Activated B cell treated with CpG ODN at 0.5 μM for 24 hours (primary cell): ENCODE measurements at regions not wholly inside any gene's neighbourhood (a gene's known extent, or its start where the extent isn't known, plus 50 kb on each side); places are given as distances from the start of the nearest gene placed in this dataset.

ENCODE experiments used
- ATAC-seq: fragments of 200-7000 bp; cut with Tn5 transposase; one replicate; pipeline ENCODE4 v1.10.0; 2021; ENCODE audit warnings: low read depth, mild to moderate bottlenecking, moderate library complexity
- CTCF ChIA-PET: fragments of 350-600 bp; sonication (Branson Sonifier 250); formaldehyde crosslinking; loops from one replicate; lab custom pipeline; 2021; ENCODE audit warnings: antibody characterized with exemption; lab: Charles Lee
- POLR2A ChIA-PET: fragments of 350-600 bp; sonication (Branson Sonifier 250); formaldehyde crosslinking; loops from one replicate; lab custom pipeline; 2021; ENCODE audit warnings: antibody characterized with exemption; lab: Charles Lee
- DNase-seq: peaks from one replicate; pipeline ENCODE4 v3.0.0; 2022
- H3K27ac Mint-ChIP-seq: one replicate; pipeline ENCODE4 v1.8.0; 2020; ENCODE audit warnings: mixed read lengths
- H3K27me3 Mint-ChIP-seq: one replicate; pipeline ENCODE4 v1.8.0; 2021; ENCODE audit warnings: mixed read lengths
- H3K36me3 Mint-ChIP-seq: one replicate; pipeline ENCODE4 v1.8.0; 2021; ENCODE audit warnings: low read depth, mixed read lengths
- H3K4me1 Mint-ChIP-seq: one replicate; pipeline ENCODE4 v1.8.0; 2021; ENCODE audit warnings: mixed read lengths
- H3K4me3 Mint-ChIP-seq: one replicate; pipeline ENCODE4 v1.8.0; 2020; ENCODE audit warnings: mild to moderate bottlenecking, mixed read lengths
- H3K9me3 Mint-ChIP-seq: one replicate; pipeline ENCODE4 v1.8.0; 2020; ENCODE audit warnings: mixed read lengths
- intact Hi-C: fragments of 100-400 bp; cut with micrococcal nuclease; formaldehyde crosslinking; loops from one replicate; pipeline ENCODE4 v1.15.1; 2024
- TF ChIP-seq, protein P1 (sequence below): fragments of 200-600 bp; IDR thresholded peaks from one replicate; pipeline ENCODE4 v1.8.0; 2022; ENCODE audit warnings: antibody characterized with exemption, mild to moderate bottlenecking

DNA sequence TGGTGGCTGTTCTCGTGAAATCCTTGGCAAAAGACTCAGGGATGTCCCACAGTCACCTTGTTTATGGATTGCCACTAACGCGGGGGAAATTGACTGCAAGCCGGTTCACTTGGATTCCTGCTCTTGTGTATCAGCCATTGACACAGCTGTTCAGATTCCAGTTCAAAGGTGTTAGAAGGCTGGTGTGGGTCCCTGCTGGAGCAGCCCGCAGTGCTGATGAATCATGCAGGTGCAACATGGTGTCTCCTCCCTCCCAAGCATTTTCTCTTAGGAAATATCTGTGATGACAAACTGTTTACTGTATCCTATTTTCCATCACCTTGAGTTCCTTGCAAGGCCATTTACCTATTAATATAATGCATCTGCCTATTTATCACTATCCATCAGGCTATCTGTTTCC, 170.1 kb downstream of the GATA3 start:
- H3K9me3 Mint-ChIP-seq, result peaks cover 1% of the 10 kb centered on the region
- ChIA-PET POLR2A (no interaction called here), CTCF (no interaction called here)
- intact Hi-C loops, result no loop called here
- no peak for ATAC-seq
- no peaks in the 10 kb centered on the region for H3K36me3 Mint-ChIP-seq
- TF ChIP-seq, protein P1, sequence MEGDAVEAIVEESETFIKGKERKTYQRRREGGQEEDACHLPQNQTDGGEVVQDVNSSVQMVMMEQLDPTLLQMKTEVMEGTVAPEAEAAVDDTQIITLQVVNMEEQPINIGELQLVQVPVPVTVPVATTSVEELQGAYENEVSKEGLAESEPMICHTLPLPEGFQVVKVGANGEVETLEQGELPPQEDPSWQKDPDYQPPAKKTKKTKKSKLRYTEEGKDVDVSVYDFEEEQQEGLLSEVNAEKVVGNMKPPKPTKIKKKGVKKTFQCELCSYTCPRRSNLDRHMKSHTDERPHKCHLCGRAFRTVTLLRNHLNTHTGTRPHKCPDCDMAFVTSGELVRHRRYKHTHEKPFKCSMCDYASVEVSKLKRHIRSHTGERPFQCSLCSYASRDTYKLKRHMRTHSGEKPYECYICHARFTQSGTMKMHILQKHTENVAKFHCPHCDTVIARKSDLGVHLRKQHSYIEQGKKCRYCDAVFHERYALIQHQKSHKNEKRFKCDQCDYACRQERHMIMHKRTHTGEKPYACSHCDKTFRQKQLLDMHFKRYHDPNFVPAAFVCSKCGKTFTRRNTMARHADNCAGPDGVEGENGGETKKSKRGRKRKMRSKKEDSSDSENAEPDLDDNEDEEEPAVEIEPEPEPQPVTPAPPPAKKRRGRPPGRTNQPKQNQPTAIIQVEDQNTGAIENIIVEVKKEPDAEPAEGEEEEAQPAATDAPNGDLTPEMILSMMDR, result no peak
- DNase-seq, result no peak
- no peak overlapping the region for H3K27ac Mint-ChIP-seq
- no peak overlapping the region for H3K4me3 Mint-ChIP-seq
- no peaks in the 10 kb centered on the region for H3K27me3 Mint-ChIP-seq
- H3K4me1 Mint-ChIP-seq, result no peaks in the 10 kb centered on the region

DNA sequence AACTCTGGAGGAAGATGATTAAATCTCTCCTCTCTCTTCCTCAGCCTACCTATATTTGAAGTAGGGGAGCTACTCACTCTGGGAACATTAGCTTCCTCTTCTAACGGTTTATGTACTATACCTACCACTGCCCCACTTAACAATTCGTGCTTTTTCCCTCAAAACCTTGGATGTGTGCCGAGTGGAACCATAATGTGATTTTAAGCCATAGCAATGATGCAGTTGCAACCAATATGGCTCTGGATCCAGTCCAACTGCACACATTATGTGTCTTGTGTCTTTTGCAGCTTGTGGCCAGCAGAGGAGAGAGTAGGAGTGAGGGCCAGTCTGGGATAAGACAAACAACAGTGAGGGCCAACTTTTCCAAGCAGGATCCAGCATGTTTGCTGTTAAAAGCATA, 170.7 kb downstream of the GATA3 start:
- CTCF ChIA-PET, result no interaction called here
- Mint-ChIP-seq H3K27ac (no peak overlapping the region), H3K27me3 (no peaks in the 10 kb centered on the region), H3K4me3 (no peak overlapping the region), H3K36me3 (no peaks in the 10 kb centered on the region), H3K4me1 (no peaks in the 10 kb centered on the region), H3K9me3 (peaks cover 1% of the 10 kb centered on the region)
- no peak for ATAC-seq
- DNase-seq, result no peak
- intact Hi-C loops, result no loop called here
- TF ChIP-seq, protein P1, result no peak
- POLR2A ChIA-PET, result no interaction called here

DNA sequence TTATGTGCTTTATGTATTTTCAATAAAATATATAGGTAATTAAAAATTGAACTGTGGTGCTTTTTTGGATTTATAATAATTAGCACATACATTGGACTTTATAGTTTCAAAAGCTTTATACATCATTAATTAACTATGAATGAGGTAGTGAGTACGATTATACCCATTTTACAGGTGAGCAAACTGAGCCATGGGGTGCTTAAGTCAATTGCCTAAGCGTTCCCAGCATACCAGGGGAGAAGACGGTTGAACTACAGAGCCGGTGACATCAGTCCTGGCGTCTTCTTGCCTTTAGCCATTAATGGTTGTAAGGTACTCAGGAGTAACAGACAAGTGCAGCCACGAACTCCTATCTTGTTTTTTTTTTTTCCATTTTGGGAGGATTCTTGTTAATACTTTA, 172.8 kb downstream of the GATA3 start:
- CTCF ChIA-PET, result no interaction called here
- ATAC-seq, result no peak
- POLR2A ChIA-PET, result no interaction called here
- H3K36me3 Mint-ChIP-seq, result no peaks in the 10 kb centered on the region
- TF ChIP-seq, protein P1, result no peak
- H3K27ac Mint-ChIP-seq, result no peak overlapping the region
- intact Hi-C loops, result no loop called here
- no peaks in the 10 kb centered on the region for H3K9me3 Mint-ChIP-seq
- no peak for DNase-seq
- no peak overlapping the region for H3K4me3 Mint-ChIP-seq
- H3K4me1 Mint-ChIP-seq, result no peaks in the 10 kb centered on the region
- H3K27me3 Mint-ChIP-seq, result no peaks in the 10 kb centered on the region

DNA sequence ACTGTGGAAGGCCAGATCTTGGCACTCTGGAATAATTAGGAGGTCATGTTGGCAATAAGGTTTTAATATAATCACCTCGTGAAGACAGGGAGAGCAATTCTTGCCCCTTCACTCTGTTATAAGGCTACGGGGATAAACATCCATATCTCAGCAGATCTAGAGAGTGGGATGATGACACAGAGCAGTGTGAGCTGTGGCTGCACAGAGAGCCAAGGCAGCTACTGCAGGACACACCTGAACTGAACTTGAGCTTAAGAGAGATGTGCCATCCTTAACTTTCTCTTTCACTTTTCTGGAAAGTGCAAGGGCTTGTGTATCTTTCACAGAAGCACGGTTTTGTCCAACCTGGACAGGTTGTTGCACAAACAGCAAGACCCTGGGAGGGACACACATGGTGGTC, 174.7 kb downstream of the GATA3 start:
- Mint-ChIP-seq H3K36me3 (no peaks in the 10 kb centered on the region), H3K4me1 (no peaks in the 10 kb centered on the region), H3K27me3 (no peaks in the 10 kb centered on the region), H3K4me3 (no peak overlapping the region), H3K9me3 (no peaks in the 10 kb centered on the region), H3K27ac (no peak overlapping the region)
- ATAC-seq (no peak), DNase-seq (no peak)
- POLR2A ChIA-PET, result no interaction called here
- intact Hi-C loops, result no loop called here
- CTCF ChIA-PET, result no interaction called here
- TF ChIP-seq, protein P1, result no peak

DNA sequence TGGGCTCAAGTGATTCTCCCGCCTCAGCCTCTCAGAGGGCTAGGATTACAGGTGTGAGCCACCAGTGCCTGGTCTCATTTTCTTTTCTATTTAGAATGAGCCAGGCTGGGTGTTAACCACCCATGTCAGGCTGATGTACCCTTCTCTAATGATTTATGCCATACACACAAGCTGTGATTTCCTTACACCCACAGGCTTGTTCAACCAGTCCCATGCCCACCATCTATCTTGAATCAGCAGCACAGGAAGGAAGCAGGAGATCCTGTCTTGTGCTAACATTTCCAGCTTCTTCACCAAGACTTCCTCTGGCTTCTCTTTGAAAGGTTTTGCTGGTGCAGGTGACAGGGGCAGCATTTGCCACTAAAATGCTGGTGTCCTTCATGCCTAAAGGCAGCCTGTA, 176.4 kb downstream of the GATA3 start:
- Mint-ChIP-seq H3K9me3 (no peaks in the 10 kb centered on the region), H3K27me3 (no peaks in the 10 kb centered on the region), H3K4me1 (no peaks in the 10 kb centered on the region), H3K27ac (no peak overlapping the region), H3K4me3 (no peak overlapping the region), H3K36me3 (no peaks in the 10 kb centered on the region)
- DNase-seq (no peak), ATAC-seq (no peak)
- TF ChIP-seq, protein P1, result no peak
- ChIA-PET CTCF (no interaction called here), POLR2A (no interaction called here)
- intact Hi-C loops, result no loop called here
